ENCODE measurements at regions not wholly inside any gene's neighbourhood (a gene's known extent, or its start where the extent isn't known, plus 50 kb on each side); places are given as distances from the start of the nearest gene placed in this dataset.

DNA sequence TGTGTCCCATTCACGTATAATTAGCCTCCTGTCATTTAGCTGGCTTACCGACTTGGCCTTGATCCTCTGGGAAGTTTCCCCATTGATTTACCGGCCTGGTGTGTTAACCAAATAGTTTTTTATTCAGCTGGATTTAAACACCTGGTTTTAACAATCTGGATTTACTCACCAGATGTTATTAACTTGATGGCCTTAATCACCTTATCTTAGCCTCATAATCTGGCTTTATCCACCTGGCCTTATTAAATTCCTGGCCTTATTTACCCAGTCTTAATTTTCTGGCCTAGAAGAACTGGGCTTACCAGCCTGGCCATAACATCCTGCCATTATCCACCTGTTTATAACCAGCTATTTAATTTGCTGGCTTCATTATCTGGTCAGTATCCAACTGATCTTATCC, 89.9 kb downstream of the IL12A start:
- Histone ChIP-seq H3K4ac (replicated peaks; ENCODE audit: insufficient read length, low read depth, low read length) (no peak overlapping the region), H3K23ac (ENCODE audit: insufficient read length) (no peak overlapping the region), H3K79me2 (ENCODE audit: control insufficient read depth in 1 of 2, insufficient read depth in 2 of 2, low read length in 2 of 2) (no peaks in the 10 kb centered on the region), H2AK5ac (ENCODE audit: low read depth, low read length) (no peak overlapping the region), H2BK15ac (ENCODE audit: low read length) (no peak overlapping the region), H3K4me3 (ENCODE audit: extremely low read depth in 1 of 4, insufficient read depth in 2 of 4, low read depth in 3 of 4, low read length in 4 of 4) (no peak overlapping the region), H3K36me3 (ENCODE audit: control insufficient read depth in 2 of 4, insufficient read depth in 4 of 4, low read length in 3 of 4) (no peaks in the 10 kb centered on the region), H3K56ac (replicated peaks; ENCODE audit: insufficient read length, low read depth, low read length) (no peak overlapping the region), H3K27ac (ENCODE audit: low read depth, low read length) (no peak overlapping the region), H3K23me2 (ENCODE audit: low read depth, low read length) (no peaks in the 10 kb centered on the region), H2BK120ac (replicated peaks; ENCODE audit: low read depth, low read length) (no peak overlapping the region), H3K4me1 (replicated peaks in 1 of 4; ENCODE audit: control insufficient read depth in 3 of 4, insufficient read depth in 4 of 4, low read length in 3 of 4) (no peaks in the 10 kb centered on the region), H4K8ac (ENCODE audit: extremely low read depth, insufficient read depth, low read length) (no peak overlapping the region), H3K18ac (ENCODE audit: extremely low read depth, low read length) (no peak overlapping the region), H2BK20ac (ENCODE audit: low read length) (no peak overlapping the region), H2BK5ac (ENCODE audit: low read depth, low read length) (no peak overlapping the region), H3K9me3 (ENCODE audit: insufficient read depth in 2 of 2, low read depth in 1 of 2, low read length in 1 of 2) (peaks cover 0 to 6% of the 10 kb centered on the region in 2 experiments; a peak in 1 of 4 replicates), H4K91ac (replicated peaks; ENCODE audit: insufficient read length, low read length) (no peak overlapping the region), H2AFZ (ENCODE audit: low read length) (no peak overlapping the region), H3K4me2 (ENCODE audit: insufficient read depth in 1 of 2, low read depth in 2 of 2, low read length in 2 of 2) (no peak overlapping the region), H3K27me3 (replicated peaks in 1 of 4; ENCODE audit: control insufficient read depth in 3 of 4, extremely low read depth in 1 of 4, insufficient read depth in 3 of 4, low read length in 3 of 4) (no peaks in the 10 kb centered on the region), H3K14ac (ENCODE audit: insufficient read length) (no peak overlapping the region), H3K9ac (replicated peaks in 1 of 4; ENCODE audit: extremely low read depth in 1 of 4, low read depth in 3 of 4, low read length in 3 of 4) (no peak overlapping the region), H4K5ac (ENCODE audit: insufficient read length, low read depth, low read length) (no peak overlapping the region), H4K20me1 (replicated peaks in 1 of 2; ENCODE audit: control insufficient read depth in 1 of 2, insufficient read depth in 2 of 2, low read length in 2 of 2) (no peaks in the 10 kb centered on the region), H3K79me1 (ENCODE audit: low read depth, low read length) (no peaks in the 10 kb centered on the region), H2BK12ac (ENCODE audit: low read depth, low read length) (no peak overlapping the region)
- WGBS, 2 experiments (ENCODE audit: extremely low coverage in 1 of 2, insufficient coverage in 1 of 2, insufficient read length in 1 of 2, insufficient replicate concordance in 2 of 2, low coverage in 1 of 2, low lambda C conversion rate in 2 of 2, missing lambda C conversion rate in 1 of 2): 97% methylated on average over 3 of the region's 3 CpGs; no CpG with 5 or more reads in 1 of the 2 experiments
- CTCF ChIA-PET (ENCODE audit: partially characterized antibody): interaction anchor here (1.1 to 1.4 kb wide), 3 partner anchors 9 to 12 kb away, joined by 3 to 6 read pairs (median 4); no protein-coding TSS in a partner anchor
- no peak for DNase-seq (ENCODE audit: low read depth in 1 of 2, low spot score in 2 of 2)
- POLR2A ChIA-PET (ENCODE audit: partially characterized antibody): no interaction called here
- no peak for FAIRE-seq
- TF ChIP-seq CEBPB (IDR thresholded peaks at IDR 0.05; ENCODE audit: low read depth, low read length) (no peak), CHD2 (IDR thresholded peaks at IDR 0.05; ENCODE audit: low read length) (no peak), CTBP2 (IDR thresholded peaks at IDR 0.05; ENCODE audit: borderline replicate concordance, insufficient read depth, insufficient read length, low read length) (no peak), SIRT6 (IDR thresholded peaks at IDR 0.05; ENCODE audit: low read length) (no peak), CREB1 (IDR thresholded peaks at IDR 0.05) (no peak), SAP30 (IDR thresholded peaks at IDR 0.05; ENCODE audit: insufficient read depth, insufficient replicate concordance, low read length) (no peak), JUND (IDR thresholded peaks at IDR 0.05; ENCODE audit: low read length) (no peak), EP300 (IDR thresholded peaks at IDR 0.05; ENCODE audit: borderline replicate concordance in 1 of 2, low read depth in 2 of 2, low read length in 2 of 2) (no peak), HDAC6 (IDR thresholded peaks at IDR 0.05; ENCODE audit: low read depth, low read length) (no peak), SRF (IDR thresholded peaks at IDR 0.05; ENCODE audit: low read depth, low read length) (no peak), JUN (IDR thresholded peaks at IDR 0.05; ENCODE audit: low read depth, low read length) (no peak)
- TF ChIP-seq, protein P1, sequence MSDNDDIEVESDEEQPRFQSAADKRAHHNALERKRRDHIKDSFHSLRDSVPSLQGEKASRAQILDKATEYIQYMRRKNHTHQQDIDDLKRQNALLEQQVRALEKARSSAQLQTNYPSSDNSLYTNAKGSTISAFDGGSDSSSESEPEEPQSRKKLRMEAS (IDR thresholded peaks at IDR 0.05): no peak
- TF ChIP-seq, protein P2, sequence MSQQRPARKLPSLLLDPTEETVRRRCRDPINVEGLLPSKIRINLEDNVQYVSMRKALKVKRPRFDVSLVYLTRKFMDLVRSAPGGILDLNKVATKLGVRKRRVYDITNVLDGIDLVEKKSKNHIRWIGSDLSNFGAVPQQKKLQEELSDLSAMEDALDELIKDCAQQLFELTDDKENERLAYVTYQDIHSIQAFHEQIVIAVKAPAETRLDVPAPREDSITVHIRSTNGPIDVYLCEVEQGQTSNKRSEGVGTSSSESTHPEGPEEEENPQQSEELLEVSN (IDR thresholded peaks at IDR 0.05): no peak
- TF ChIP-seq, protein P3, sequence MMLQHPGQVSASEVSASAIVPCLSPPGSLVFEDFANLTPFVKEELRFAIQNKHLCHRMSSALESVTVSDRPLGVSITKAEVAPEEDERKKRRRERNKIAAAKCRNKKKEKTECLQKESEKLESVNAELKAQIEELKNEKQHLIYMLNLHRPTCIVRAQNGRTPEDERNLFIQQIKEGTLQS (IDR thresholded peaks at IDR 0.05; ENCODE audit: insufficient read depth, low read depth, low read length): no peak

Data from H1 (cell line).